HG03457 (cell line): ENCODE measurements at regions not wholly inside any gene's neighbourhood (a gene's known extent, or its start where the extent isn't known, plus 50 kb on each side); places are given as distances from the start of the nearest gene placed in this dataset.
A peak's percentile ranks its signal among the peaks of the same experiment; 100 is the strongest.
"Not testable (repeated sequence)": the region's sequence is repeated elsewhere in the genome, so short reads cannot be mapped to it uniquely, and the experiment has no call there.

Experiments
- ATAC-seq: cut with Tn5 transposase; IDR thresholded peaks from one replicate; pipeline ENCODE4 v1.9.1; 2021; ENCODE audit warnings: moderate number of reproducible peaks; ENCODE audit not compliant: unreplicated experiment

GRCh38 chr3:103410231-103410630 is 975.4 kb downstream of the ZPLD1 start:
- ATAC-seq: no peak

- no peak for ATAC-seq
These were observed 986.6 kb downstream of the ZPLD1 start for GRCh38 chr3:103421460-103421859.

GRCh38 chr3:103437883-103438282 is 1003.1 kb downstream of the ZPLD1 start:
- ATAC-seq: no peak

GRCh38 chr3:103440539-103441203 is 1005.9 kb downstream of the ZPLD1 start:
- ATAC-seq: peak; percentile 54

- no peak for ATAC-seq
These were observed 1012.3 kb downstream of the ZPLD1 start for GRCh38 chr3:103446953-103447629.

- no peak for ATAC-seq
These were observed 1018.3 kb downstream of the ZPLD1 start for GRCh38 chr3:103453152-103453551.

- ATAC-seq: no peak
These were observed 1025.0 kb downstream of the ZPLD1 start for GRCh38 chr3:103459815-103460214.

GRCh38 chr3:103470498-103470897 is 1035.7 kb downstream of the ZPLD1 start:
- ATAC-seq: no peak

- ATAC-seq: no peak
These were observed 1059.2 kb downstream of the ZPLD1 start for GRCh38 chr3:103494011-103494410.

GRCh38 chr3:103494512-103494911 is 1059.7 kb downstream of the ZPLD1 start:
- no peak for ATAC-seq

GRCh38 chr3:103495186-103495585 is 1060.4 kb downstream of the ZPLD1 start:
- ATAC-seq: no peak

- ATAC-seq: no peak
These were observed 1064.5 kb downstream of the ZPLD1 start for GRCh38 chr3:103499132-103499900.

GRCh38 chr3:103499967-103500366 is 1065.2 kb downstream of the ZPLD1 start:
- no peak for ATAC-seq

GRCh38 chr3:103510760-103511159 is 1075.9 kb downstream of the ZPLD1 start:
- ATAC-seq: no peak

GRCh38 chr3:103511891-103512290 is 1077.1 kb downstream of the ZPLD1 start:
- ATAC-seq: peak; percentile 70

- no peak for ATAC-seq
These were observed 1077.8 kb downstream of the ZPLD1 start for GRCh38 chr3:103512595-103512994.

GRCh38 chr3:103513003-103513402 is 1078.2 kb downstream of the ZPLD1 start:
- ATAC-seq: no peak

GRCh38 chr3:103515116-103515515 is 1080.3 kb downstream of the ZPLD1 start:
- ATAC-seq: no peak

GRCh38 chr3:103516950-103517349 is 1082.1 kb downstream of the ZPLD1 start:
- ATAC-seq: no peak

GRCh38 chr3:103531327-103531726 is 1096.5 kb downstream of the ZPLD1 start:
- ATAC-seq: not testable (repeated sequence)

GRCh38 chr3:103532986-103533385 is 1098.2 kb downstream of the ZPLD1 start:
- ATAC-seq: no peak

GRCh38 chr3:103554451-103554850 is 1119.6 kb downstream of the ZPLD1 start:
- ATAC-seq: no peak
